Renal pelvis (tissue), 1 donor: ENCODE measurements at regions not wholly inside any gene's neighbourhood (a gene's known extent, or its start where the extent isn't known, plus 50 kb on each side); places are given as distances from the start of the nearest gene placed in this dataset.
A peak's percentile ranks its signal among the peaks of the same experiment; 100 is the strongest.
"Not testable (repeated sequence)": the region's sequence is repeated elsewhere in the genome, so short reads cannot be mapped to it uniquely, and the experiment has no call there.

Experiments
- DNase-seq: peaks from one replicate; pipeline ENCODE4 v3.0.0-alpha.2; 2013

DNA sequence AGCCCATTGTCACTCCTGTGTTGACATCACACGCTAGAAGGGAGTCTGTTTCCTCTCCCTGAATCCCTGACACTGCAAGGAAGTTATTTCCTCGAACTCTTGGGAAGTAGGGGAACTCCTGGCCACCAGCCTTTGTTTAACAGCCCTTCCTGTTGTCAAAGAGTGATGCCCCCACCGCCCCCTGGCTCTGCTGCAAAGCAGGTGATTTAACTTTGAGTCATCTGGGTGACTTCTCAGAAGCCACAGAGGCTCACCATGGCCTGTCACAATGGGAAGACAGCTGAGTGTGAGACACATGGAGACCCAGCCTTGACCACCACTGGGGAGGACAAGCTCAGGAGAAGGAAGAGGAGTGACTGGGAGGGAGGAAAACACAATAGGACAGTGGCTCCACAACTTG, 182.8 kb downstream of the PSMG1 start:
- DNase-seq, result no peak

DNA sequence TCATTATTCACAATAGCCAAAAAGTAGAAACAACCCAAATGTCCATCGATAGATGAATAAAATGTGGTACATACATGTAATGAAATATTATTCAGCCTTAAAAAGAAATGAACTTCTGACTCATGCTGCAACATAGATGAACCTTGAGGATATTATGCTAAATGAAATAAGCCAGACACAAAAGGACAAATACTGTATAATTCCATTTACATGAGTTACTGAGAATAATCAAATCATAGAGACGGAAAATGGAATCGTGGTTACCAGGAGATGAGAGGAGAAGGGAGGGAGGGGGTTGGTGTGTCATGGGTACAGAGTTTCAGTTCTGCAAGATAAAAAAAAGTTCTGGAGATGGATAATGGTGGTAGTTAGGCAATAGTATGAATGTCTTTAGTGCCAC, 184.1 kb downstream of the PSMG1 start:
- no peak for DNase-seq

DNA sequence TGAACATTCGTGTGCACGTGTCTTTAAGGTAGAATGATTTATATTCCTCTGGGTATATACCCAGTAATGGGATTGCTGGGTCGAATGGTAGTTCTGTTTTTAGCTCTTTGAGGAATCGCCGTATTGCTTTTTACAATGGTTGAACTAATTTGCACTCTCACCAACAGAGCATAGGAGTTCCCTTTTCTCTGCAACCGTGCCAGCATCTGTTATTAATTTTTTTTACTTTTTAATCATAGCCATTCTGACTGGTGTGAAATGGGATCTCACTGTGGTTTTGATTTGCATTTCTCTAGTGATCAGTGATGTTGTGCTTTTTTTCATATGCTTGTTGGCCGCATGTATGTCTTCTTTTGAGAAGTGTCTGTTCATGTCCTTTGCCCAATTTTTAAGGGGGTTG, 185.0 kb downstream of the PSMG1 start:
- not testable (repeated sequence) for DNase-seq

DNA sequence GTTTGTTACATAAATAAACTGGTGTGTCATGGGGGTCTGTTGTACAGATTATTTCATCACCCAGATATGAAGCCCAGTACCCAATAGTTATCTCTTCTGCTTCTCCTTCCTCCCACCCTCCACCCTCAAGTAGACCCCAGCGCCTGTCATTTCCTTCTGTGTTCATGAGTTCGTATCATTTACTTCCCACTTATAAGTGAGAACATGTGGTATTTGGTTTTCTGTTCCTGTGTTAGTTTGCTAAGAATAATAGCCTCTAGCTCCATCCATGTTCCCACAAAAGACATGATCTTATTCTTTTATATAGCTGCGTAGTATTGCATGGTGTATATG, 185.4 kb downstream of the PSMG1 start:
- DNase-seq, result not testable (repeated sequence)

DNA sequence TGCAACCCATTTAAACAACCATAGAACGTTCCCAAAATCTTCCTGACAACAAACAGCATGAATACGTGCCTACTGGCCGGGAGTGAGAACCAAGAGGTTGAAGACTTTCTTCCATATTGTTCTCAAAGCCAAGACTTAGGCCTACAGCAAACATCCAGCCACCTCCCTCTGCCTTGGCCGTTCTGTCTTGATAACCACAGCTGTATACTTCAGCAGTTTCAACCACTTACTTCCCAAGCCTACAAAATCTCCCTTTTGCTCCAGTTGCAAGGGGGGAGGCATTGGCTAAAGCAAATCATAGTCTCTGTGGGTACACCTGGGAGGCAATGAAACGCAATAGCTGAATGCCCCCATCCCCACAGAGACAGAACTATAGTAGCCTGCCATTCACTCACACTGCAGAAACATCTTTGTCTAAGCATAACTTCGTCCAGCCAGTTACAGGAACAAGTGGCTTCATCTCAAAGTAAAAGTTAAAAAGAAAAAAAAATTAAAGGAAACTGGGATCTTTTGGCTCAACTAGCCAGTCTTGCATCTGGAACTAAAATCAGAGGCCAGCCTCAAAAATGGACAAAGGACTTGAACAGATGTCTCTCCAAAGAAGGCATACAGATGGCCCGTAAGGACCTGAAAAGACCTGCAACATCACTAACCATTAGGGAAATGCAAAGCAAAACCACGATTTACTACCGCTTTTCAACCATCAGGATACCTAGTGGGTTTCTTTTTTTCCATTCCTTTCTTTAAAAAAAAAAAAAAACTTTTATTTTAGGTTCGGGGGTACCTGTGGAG, 186.0 kb downstream of the PSMG1 start:
- no peak for DNase-seq

DNA sequence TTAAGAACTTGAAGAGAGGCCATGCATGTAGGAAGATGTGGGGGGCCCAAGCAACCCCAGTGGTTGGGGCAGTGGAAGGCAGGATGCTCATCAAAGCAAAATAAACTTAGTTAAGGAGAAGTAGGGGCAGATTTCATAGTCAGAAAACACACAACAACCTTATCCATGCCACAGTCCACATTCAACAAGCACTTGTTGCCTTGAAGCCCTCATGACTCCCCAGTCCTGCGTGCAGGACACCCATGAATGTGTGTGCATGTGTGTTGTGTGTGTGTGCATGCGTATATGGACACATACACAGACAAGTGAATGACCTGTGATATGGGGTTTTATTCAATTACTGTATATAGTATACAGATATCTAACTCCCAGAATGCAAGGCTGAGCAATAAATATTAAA, 186.9 kb downstream of the PSMG1 start:
- DNase-seq, result no peak

DNA sequence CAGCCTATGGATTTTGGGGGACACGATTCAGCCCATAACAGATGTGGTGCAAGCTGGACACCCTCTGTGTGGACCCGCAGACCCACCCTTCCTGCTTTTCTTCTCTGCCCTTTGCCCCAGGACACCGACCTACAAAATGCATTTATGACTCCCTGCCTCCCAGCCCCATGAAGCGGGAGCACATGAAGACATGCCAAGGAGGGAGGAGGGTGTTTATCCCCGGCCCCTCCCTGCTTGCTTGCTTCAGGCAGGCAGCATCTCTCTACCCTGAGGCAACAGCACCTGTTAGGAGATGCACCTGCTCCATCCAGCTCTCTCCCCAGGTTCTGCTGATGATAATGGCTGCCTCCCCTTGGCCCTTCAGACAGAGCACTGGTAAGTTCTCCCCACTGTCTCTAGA, 187.5 kb downstream of the PSMG1 start:
- DNase-seq, result no peak

DNA sequence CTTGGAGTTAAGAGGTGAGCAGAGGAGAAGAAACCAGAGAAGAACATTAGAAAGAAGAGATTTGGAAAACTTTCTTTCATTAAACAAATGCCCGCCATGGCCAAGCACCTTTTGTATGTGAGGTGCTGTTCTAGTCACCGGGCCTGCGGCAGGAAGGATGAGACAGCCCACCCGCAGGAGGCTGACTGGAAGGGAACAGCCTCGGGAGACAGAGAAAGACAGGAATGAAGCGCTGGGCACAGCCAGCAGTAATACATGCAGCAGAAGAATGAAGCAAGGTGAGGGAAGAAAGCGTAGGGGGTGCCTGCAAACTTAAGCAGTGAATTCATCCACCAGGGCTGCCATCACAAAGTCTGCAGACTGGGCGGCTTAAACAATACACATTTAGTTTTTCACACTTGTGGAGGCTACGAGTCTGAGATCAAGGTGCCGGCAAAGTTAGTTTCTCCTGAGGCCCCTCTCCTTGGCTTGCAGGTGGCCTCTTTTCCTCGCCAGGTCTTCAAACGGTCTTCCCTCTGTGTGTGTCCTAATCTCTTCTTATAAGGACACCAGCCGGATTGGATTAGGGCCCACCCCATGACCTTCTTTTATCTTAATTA, 188.1 kb downstream of the PSMG1 start:
- no peak for DNase-seq

DNA sequence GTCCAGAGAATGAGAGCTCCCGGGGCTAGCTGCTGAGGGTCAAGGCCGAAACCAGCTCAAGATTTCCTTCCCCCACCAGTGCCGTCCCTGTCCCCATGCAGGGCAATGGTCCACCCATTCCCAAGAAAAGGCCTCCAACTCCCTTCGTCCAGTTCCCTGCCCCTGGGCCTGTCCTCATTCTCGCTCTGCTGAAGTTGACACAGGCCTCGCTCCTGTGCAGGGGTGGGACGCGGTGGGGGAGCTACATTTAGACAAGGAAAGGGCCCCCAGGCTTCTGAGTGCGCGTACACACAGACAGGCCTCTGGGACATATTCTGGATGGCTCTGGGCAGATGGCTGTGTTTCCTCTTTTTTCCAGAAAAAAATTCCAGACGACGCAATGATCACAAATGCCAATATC, 188.3 kb downstream of the ETS2 start:
- DNase-seq, result no peak

DNA sequence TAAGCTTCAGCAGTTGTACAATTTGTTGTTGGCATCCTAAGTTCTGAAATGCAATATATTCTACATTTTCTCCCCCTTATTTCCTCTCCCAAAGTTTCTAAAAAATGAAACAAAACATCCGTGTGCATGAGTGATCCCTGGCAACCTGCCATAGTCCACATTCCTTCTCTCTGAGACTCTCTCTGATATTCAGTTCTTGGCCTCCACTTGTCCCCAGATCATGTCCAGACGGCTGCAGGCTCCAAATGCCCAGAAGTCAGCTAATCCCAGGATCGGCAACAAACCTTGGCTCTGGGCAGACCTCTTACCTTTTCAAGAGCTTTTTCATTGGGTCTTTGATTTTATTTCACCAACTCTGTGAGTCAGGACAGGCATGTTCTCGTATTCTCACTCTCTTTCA, 187.8 kb downstream of the ETS2 start:
- peak; percentile 77 for DNase-seq

DNA sequence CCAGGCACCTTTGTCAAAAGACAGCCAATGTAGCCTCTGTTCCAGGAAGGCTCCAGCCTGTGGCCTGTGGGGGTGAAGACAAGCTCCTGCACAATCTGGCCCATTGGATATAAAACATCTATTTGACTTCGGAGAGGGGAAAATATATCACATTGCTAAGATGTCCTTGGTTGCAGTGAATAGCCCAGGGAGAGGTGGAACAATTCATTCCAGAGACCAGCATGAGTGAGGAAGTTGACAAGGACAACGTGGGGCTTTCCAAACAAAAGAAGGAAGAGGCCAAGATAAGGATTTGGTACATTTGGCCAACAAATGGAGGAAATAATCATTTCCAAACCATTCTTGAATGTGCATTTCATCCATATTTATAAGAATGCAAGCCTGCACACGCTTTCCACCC, 187.0 kb downstream of the ETS2 start:
- DNase-seq, result no peak

DNA sequence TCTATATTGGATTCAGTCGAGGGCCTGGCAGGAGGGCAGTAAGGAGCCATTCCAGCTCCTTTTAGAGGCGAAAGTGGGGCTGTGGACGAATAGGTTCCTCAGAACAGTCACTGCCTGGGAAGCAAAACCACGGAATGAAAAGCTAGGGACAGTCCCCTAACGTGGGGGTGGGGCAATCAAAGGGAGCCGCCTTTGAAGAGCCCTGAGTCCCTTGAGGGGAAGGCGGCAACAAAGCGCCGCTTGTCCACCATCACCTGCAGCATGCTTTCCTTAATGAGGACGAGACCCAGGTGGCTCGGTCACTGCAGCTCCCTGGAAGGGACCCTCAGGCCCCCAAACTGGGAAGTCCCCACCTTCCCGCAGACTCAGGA, 184.7 kb downstream of the ETS2 start:
- no peak for DNase-seq

DNA sequence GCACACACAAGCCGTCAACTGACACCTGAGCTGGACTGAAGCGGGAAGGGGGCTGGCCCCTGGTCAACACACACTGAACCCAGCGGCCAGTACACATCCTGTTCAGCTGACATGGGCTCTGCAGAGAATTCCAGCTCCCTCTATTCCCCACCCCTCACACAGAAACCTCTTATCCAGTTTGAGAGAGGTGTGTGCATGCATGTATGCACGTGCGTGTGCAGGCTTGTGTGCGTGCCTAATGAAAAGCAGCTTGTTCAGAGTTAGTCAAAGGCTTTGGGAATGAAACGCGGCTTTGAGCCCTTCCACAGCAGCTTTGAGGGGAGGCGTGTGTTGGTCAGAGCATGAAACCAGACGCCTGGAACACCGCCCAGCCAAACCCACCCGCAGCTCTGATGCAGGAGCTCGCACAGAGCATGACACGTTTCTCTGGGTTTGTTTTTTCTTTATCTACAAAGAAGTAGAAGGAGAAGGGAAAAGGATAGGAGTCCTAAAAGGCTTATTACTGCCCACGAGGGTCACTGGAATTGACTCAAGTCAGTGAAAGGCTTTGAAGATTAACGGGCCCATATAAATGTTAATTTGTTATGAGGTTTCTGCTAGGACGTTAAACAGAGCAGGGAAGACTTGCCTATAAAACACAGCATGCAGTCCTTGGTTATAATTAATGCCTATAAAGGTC, 184.2 kb downstream of the ETS2 start:
- DNase-seq, result peak; percentile 82

DNA sequence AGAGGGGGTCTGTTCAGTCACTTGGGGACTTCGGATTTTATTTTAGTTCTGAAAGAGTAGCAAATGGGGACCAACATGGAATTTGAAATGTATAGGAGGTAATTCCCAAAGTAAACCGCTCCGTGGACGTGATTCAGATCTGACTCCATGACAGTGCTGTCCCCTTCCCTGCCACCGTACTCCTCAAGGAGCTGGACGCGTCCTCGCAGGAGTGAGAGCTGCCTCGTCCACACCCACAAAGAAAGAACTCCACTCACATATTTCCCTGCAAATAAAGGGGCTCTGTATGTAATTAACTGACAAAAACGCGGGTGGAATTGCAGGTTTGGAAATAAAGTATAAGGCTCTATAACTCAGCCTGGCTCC, 183.6 kb downstream of the ETS2 start:
- DNase-seq, result no peak

DNA sequence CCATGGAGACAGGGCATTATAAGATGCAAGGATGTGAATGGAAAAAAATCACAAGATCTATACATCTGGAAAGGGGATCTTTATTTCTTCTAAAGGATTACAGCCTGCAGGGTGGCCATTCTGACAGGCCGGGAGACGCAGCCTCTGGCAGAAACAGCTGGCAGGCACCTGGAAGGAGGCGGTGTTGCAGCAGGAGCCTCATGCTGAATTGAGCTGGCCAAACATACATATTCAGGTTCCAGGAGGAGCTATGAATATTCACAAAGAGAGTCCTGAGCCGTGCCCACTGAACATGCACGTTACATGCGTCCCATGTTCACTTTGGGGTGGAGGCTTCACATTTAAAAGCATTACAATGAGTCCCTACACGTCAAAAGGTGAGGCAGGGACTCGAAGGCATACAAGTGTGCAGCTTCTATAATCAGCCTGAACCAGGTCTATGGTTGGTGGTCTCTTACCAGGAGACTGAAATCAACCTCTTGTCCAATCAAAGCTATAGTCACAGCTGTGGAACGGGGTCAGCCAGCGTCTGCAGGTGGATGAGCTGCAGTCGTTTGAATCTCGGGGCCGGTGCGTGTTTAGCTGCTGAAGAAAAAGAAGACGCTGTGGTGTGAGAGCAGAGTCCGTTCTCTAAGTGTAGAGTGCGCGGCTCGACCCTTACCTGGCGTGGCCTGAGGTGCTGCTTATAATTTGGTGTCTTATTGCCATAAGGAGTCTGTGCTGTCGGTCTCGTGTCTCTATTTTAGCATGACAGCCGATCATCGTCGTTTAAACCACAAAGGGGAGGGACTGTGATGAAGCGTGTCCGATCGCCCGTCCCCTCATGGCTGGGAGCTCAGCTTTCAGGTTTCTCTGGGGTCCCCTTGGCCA, 183.0 kb downstream of the ETS2 start:
- DNase-seq, result no peak

DNA sequence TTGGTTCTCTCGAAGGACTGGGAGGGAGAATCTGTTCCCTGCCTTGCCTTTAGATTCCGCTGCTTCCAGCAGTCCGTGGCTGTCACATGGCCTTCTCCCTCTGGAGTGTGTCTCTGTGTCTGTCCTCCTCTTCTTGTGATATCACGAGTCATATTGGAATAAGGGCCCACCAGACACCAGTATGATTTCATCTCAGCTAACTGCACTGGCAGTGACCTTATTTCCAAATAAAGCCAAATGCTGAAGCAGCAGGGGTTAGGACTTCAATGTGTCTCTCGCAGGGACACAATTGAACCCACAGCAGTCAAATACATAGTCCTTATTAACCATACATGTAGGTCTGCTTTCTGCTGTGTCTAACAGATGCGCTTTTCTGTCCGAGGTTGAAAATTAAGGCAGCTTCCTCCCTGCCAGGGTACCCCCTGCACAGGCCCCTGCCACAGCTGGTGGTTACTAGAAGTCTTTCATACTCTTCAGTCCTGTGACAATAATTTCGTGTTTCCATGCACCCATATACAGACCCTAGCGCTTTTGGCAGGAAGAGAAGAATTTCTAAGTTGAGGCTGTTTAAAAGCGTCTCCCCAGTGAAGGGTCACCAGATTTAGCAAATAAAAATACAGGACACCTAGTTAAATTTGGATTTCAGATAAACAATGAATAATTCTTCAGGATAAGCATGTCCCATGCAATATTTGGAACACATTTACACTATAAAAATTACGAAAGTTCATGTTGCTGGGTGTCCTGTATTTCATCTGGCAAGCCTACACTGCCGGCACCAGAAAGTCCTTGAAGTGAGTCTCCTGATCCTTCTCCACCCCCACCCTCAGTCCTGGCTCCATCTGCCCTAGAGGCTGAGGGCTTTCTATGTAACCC, 182.1 kb downstream of the ETS2 start:
- no peak for DNase-seq

DNA sequence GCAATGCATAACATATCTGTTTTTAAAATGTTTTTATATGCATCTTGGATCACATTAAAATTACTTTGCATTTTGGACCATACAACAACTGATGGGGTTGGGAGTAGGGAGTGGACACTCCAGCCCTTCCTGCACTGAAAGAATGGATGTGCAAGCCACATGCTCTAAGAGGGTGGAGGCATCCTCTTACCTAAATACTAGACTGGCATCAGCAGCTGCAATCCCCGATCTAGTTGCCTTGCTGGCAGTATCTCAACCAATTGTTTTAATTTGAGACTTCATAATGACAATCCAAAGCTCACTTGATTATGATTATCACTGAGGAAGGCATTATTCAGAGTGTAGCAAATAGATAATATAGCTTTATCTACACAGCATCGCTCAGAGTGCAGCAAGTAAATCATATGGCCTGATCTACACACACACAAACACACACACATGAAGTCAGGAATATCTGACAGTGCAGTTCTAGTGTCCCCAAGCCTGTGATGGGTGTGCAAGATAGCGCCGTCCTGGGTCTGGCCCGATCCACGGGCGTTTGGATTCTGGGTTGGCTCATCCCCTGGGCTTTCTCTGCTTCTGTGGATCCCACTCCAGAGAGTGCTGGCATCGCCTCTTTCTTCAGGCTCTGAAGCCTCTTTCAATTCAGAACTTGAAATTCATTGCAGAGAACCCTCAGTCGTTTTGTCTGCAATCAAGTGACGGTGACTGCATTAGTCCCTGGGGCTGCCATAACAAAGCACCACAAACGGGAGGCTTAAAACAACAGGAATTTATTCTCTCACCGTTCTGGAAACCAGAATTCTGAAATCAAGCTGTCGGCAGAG, 181.3 kb downstream of the ETS2 start:
- DNase-seq, result no peak

DNA sequence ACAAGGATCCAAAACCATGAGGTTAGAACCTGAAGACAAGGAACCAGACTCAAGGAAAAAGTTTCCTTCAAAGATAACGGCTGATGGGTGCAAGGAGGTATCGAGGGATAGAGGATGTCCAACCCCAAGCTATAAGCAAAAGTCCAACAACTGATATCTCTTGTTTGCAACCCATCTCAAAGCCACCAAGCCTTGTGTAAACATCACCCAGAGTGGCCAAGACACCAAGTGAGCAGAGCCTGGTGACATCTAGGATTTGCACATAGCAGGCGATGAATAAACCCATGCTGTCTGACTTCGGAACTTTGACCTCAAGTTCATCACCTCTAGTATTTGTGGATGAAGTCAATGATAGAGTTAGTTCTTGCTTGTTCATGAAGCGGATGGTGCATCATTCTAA, 180.7 kb downstream of the ETS2 start:
- no peak for DNase-seq

DNA sequence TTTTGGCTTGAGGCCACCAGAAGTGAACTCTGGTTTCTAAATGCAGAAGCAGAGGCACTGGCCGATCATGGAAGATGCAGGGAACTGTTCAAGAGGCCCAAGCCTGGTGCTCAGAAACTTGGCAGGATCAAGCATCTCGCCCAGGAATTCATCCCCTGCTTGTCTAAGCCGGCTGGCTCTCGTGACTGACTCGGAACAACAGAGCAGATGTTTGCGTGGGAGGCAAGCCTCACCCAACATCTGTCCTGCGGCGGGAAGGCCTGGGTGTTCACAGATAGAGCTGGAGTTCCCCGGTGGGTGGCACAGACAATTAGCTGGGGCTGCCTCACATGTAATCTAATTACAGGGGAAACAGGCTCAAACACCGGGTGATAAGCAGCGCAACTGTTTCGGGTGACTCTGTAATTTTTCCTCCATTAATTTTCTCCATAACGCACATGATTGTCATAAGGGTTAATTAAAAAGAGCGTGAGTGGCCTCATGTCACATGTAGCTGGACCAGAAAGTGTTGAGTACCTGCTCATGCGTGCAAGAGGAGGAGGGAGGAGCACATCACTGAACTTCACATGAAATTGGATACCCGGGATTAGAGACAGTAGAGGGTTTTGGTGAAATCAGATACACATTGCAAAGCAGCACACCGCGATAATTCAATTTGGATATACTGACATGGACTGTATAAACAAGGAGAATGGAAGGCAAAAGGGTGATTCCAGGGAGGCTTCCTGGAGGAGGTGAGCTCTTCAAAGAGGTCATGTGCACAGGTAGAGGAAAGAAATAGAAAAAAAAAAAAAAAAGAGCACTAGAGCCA, 180.0 kb downstream of the ETS2 start:
- DNase-seq, result no peak
